Kidney epithelial cell (primary cell): ENCODE measurements at regions not wholly inside any gene's neighbourhood (a gene's known extent, or its start where the extent isn't known, plus 50 kb on each side); places are given as distances from the start of the nearest gene placed in this dataset.

Experiments used
- DNase-seq: peaks from one replicate; pipeline ENCODE4 v3.0.0-alpha.2; 2010; ENCODE audit warnings: low read depth
- H3K27me3 ChIP-seq: 2 replicates; pipeline ENCODE4 v1.6.0; 2011; ENCODE audit warnings: low read length; ENCODE audit not compliant: control insufficient read depth, insufficient read depth
- H3K36me3 ChIP-seq: 2 replicates; pipeline ENCODE4 v1.5.1; 2011; ENCODE audit warnings: low read length; ENCODE audit not compliant: control insufficient read depth, insufficient read depth
- H3K4me3 ChIP-seq: 2 replicates; pipeline ENCODE4 v1.5.1; 2011; ENCODE audit warnings: low read depth, mild to moderate bottlenecking, control low read depth, low read length
- TF ChIP-seq, protein P1 (sequence below): IDR thresholded peaks from 2 replicates; pipeline ENCODE4 v1.5.1; 2011; ENCODE audit warnings: mild to moderate bottlenecking, moderate library complexity, low read length, control low read depth, inconsistent platforms; ENCODE audit not compliant: insufficient read depth, poor library complexity, severe bottlenecking

DNA sequence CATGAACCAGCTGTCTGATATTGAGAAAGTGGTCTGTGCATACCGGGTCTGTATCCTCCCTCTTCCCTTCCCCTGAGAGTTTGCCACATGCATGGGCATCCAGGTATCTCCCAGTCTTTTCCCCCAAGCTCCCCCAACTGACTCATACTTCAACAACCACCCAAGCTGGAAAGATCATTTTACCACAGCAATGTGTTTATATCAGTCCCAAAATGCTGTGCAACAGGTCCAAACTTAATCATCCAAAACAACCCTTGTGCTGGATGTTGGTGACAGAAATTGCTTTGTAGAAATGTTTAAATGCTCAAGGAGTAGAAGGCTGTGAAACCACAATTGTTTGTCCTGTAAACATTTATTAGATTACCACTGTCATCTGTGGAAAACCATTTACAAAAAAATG lies 286.8 kb upstream of the KLF3 start:
- Histone ChIP-seq H3K27me3 (no peaks in the 10 kb centered on the region), H3K4me3 (no peak overlapping the region), H3K36me3 (no peaks in the 10 kb centered on the region)
- no peak for DNase-seq
- TF ChIP-seq, protein P1, sequence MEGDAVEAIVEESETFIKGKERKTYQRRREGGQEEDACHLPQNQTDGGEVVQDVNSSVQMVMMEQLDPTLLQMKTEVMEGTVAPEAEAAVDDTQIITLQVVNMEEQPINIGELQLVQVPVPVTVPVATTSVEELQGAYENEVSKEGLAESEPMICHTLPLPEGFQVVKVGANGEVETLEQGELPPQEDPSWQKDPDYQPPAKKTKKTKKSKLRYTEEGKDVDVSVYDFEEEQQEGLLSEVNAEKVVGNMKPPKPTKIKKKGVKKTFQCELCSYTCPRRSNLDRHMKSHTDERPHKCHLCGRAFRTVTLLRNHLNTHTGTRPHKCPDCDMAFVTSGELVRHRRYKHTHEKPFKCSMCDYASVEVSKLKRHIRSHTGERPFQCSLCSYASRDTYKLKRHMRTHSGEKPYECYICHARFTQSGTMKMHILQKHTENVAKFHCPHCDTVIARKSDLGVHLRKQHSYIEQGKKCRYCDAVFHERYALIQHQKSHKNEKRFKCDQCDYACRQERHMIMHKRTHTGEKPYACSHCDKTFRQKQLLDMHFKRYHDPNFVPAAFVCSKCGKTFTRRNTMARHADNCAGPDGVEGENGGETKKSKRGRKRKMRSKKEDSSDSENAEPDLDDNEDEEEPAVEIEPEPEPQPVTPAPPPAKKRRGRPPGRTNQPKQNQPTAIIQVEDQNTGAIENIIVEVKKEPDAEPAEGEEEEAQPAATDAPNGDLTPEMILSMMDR: no peak

DNA sequence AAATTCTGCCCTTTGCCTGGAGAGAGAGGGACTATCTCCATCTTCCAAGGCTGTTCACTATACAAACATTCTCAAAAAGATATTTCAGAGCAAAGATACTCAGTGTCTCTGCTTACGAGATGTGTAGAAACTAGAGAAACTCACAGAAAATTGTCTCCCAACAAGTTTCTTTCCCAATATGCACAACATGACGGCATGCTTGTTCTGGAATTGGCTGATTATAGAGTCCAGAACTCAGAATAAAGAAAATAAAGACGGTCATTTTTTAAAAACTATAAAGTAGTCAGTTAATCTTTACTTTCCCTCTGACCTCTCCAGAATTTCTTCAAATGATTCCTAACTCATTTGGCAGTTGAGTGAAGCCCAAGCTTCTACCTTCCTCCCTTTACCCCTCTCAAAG lies 285.5 kb upstream of the KLF3 start:
- TF ChIP-seq, protein P1: no peak
- DNase-seq: no peak
- H3K36me3 ChIP-seq: no peaks in the 10 kb centered on the region
- no peak overlapping the region for H3K4me3 ChIP-seq
- no peaks in the 10 kb centered on the region for H3K27me3 ChIP-seq

DNA sequence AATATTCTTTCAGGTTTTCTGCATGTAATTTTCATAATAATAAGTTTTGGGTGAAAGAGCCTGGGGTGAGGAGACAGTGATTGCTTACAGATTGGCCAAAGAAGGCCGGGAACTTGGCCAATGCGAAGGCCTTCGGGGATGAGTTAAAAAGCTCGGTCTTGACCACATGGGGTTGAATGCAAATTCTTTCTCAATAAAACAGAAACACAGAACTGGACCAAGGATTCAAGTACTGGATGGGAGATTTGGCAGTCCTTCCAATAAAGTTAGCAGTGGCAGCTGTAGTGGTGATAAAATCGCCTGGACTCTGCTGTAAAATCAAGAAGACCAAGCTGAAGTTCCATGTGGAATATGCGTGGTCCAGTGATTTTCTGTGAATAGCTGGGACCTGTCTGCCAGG lies 282.2 kb upstream of the KLF3 start:
- TF ChIP-seq, protein P1: no peak
- no peak for DNase-seq
- no peaks in the 10 kb centered on the region for H3K36me3 ChIP-seq

DNA sequence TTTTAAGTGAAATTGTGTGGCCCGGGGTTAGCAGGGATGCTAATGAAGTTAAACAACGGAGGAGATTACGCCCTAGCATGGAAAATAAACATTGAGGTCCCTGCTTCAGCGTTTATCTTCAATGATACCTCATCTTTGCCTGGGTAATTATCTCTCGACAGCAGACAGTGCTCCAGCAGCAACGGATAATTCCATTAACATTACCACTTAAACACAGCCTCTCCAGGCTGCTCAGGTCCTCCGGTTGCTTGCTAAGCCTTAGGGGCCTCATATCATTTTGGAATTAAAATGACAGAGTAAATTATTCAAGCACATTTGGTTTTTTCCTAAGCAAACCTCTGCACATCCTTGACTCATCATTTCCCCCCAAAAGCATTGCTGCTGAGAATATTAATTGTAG lies 281.5 kb upstream of the KLF3 start:
- H3K36me3 ChIP-seq: no peaks in the 10 kb centered on the region
- no peaks in the 10 kb centered on the region for H3K27me3 ChIP-seq
- no peak for DNase-seq
- TF ChIP-seq, protein P1: no peak
- no peak overlapping the region for H3K4me3 ChIP-seq

More for the DNA sequence above, 282.2 kb upstream of the KLF3 start:
- Histone ChIP-seq H3K4me3 (no peak overlapping the region), H3K27me3 (no peaks in the 10 kb centered on the region)

DNA sequence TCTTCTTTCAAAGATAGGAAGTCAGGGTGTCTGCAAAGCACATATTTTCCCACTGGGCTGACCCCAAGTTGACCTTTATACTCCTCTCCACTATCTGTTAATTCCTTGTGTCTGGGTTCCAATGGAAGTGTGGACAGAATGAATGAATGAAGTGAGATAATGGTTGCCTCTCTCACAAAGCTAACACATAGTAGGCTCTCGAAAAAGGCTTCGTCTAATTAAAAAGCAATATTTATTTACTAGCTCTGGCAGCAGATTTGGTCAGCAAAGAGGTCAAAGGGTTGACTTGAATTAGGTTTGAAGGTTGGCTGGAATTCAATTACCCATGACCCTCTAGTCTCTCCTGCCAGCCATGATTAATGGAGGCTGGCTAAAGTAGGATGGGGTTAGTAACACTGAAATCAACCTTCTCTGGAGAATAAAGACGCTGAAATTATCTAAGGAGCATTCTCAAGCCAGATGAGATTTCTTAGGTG lies 280.3 kb upstream of the KLF3 start:
- DNase-seq: no peak
- no peaks in the 10 kb centered on the region for H3K36me3 ChIP-seq

More for the DNA sequence above, 280.3 kb upstream of the KLF3 start:
- TF ChIP-seq, protein P1: no peak
- Histone ChIP-seq H3K4me3 (no peak overlapping the region), H3K27me3 (no peaks in the 10 kb centered on the region)
